A549 (cell line): ENCODE measurements at regions not wholly inside any gene's neighbourhood (a gene's known extent, or its start where the extent isn't known, plus 50 kb on each side); places are given as distances from the start of the nearest gene placed in this dataset.

Experiments used
- ATAC-seq, 2 experiments: fragments of 200-7000 bp in 1 of 2; fragments of >200 bp in 1 of 2; cut with Nextera tagmentation in 1 of 2; cut with Tn5 transposase in 1 of 2; 3 replicates each; pipeline versions ENCODE4 v1.8.0 to v1.9.1; 2018 to 2020; ENCODE audit warnings: mild to moderate bottlenecking in 1 of 2, moderate library complexity in 1 of 2
- CTCF ChIA-PET: fragments of 300-600 bp; sonication (Branson Sonifier 250); formaldehyde crosslinking; extraction: SDS; loops from one replicate; lab custom pipeline; 2021; ENCODE audit warnings: antibody characterized with exemption, inconsistent platforms; lab: Yijun Ruan, JAX
- POLR2A ChIA-PET: fragments of 350-600 bp; formaldehyde crosslinking; extraction: SDS; loops from one replicate; lab custom pipeline; 2021; ENCODE audit warnings: antibody characterized with exemption, inconsistent platforms; lab: Yijun Ruan, JAX
- DNase-seq, 2 experiments: peaks; one replicate each; pipeline versions ENCODE4 v3.0.0 to v3.0.0-alpha.2; 2011 to 2016; ENCODE audit warnings: low read depth in 1 of 2, low spot score in 1 of 2
- FAIRE-seq: peaks from 2 replicates; lab custom pipeline; 2011; peaks lifted over from hg19 to GRCh38; lab: Jason Lieb, UNC
- H3K27ac ChIP-seq, 2 experiments: fragments of >200 bp; sonication (Bioruptor Twin); formaldehyde crosslinking; 3 replicates each; pipeline ENCODE4 v1.5.1; 2016 to 2017
- H3K4me1 ChIP-seq: fragments of >200 bp; sonication (Bioruptor Twin); formaldehyde crosslinking; 3 replicates; pipeline ENCODE4 v1.6.1; 2016
- H3K4me2 ChIP-seq: fragments of >200 bp; sonication (Bioruptor Twin); formaldehyde crosslinking; 3 replicates; pipeline ENCODE4 v1.6.1; 2016
- H3K4me3 ChIP-seq: fragments of >200 bp; sonication (Bioruptor Twin); formaldehyde crosslinking; 3 replicates; pipeline ENCODE4 v1.5.1; 2016
- H3K9me3 ChIP-seq: fragments of >200 bp; sonication (Bioruptor Twin); formaldehyde crosslinking; 3 replicates; pipeline ENCODE4 v1.6.1; 2016
- ATOH8 ChIP-seq: fragments of 250-450 bp; sonication (Bioruptor Pico); IDR thresholded peaks from 2 replicates; pipeline ENCODE4 v1.5.0; 2020; ENCODE audit warnings: low read depth, mild to moderate bottlenecking, moderate library complexity
- CBX2 ChIP-seq: fragments of 200-600 bp; sonication (generic); IDR thresholded peaks from 2 replicates; pipeline ENCODE4 v1.6.1; 2016; ENCODE audit warnings: low read depth, mild to moderate bottlenecking, borderline replicate concordance
- CTCF ChIP-seq: fragments of >200 bp; sonication (Bioruptor Twin); formaldehyde crosslinking; IDR thresholded peaks from 3 replicates; pipeline ENCODE4 v1.5.1; 2016
- E2F6 ChIP-seq: IDR thresholded peaks from 2 replicates; pipeline ENCODE4 v1.6.1; 2012; ENCODE audit warnings: low read depth, borderline replicate concordance
- ELK1 ChIP-seq: fragments of 150-350 bp; IDR thresholded peaks from 2 replicates; pipeline ENCODE4 v1.6.1; 2014; ENCODE audit warnings: low read depth, mild to moderate bottlenecking, low read length
- FOSB ChIP-seq: fragments of 250-450 bp; sonication (Bioruptor Pico); IDR thresholded peaks from 2 replicates; pipeline ENCODE4 v1.5.0; 2020; ENCODE audit warnings: mild to moderate bottlenecking, moderate library complexity
- FOSL2 ChIP-seq, 2 experiments: fragments of 450-650 bp in 1 of 2; fragments of >200 bp in 1 of 2; sonication (Bioruptor Twin) in 1 of 2; formaldehyde crosslinking; IDR thresholded peaks; 2 replicates each; pipeline versions ENCODE4 v1.5.0 to v1.6.1; 2016 to 2020; ENCODE audit warnings: mild to moderate bottlenecking in 1 of 2, moderate library complexity in 1 of 2
- FOXS1 ChIP-seq: fragments of 250-450 bp; sonication (Bioruptor Pico); IDR thresholded peaks from 2 replicates; pipeline ENCODE4 v1.5.0; 2020; ENCODE audit warnings: mild to moderate bottlenecking, moderate library complexity
- HDAC2 ChIP-seq: fragments of 200-600 bp; sonication (generic); IDR thresholded peaks from 2 replicates; pipeline ENCODE4 v1.6.1; 2016
- JUN ChIP-seq, 2 experiments: fragments of >200 bp; sonication (Bioruptor Twin); formaldehyde crosslinking; IDR thresholded peaks; 2 replicates in 1 of 2; 3 replicates in 1 of 2; pipeline ENCODE4 v1.6.1; 2016 to 2017
- KDM1A ChIP-seq: fragments of 200-600 bp; sonication (generic); IDR thresholded peaks from 2 replicates; pipeline ENCODE4 v1.6.1; 2016; ENCODE audit warnings: low read depth, mild to moderate bottlenecking
- KDM5A ChIP-seq: fragments of 200-600 bp; sonication (generic); IDR thresholded peaks from 2 replicates; pipeline ENCODE4 v1.6.1; 2016; ENCODE audit warnings: antibody characterized with exemption, mild to moderate bottlenecking
- RAD21 ChIP-seq, 2 experiments: fragments of >200 bp in 1 of 2; sonication (Bioruptor Twin) in 1 of 2; formaldehyde crosslinking in 1 of 2; IDR thresholded peaks in 1 of 2; conservative IDR thresholded peaks in 1 of 2; 2 replicates in 1 of 2; 3 replicates in 1 of 2; pipeline ENCODE4 v1.6.1; 2012 to 2018; ENCODE audit warnings: inconsistent platforms in 1 of 2
- RARB ChIP-seq: fragments of 250-450 bp; sonication (Bioruptor Pico); IDR thresholded peaks from 2 replicates; pipeline ENCODE4 v1.8.0; 2021; ENCODE audit warnings: mild to moderate bottlenecking, moderate library complexity
- RCOR1 ChIP-seq: fragments of 150-350 bp; IDR thresholded peaks from 2 replicates; pipeline ENCODE4 v1.6.1; 2014; ENCODE audit warnings: antibody characterized with exemption, low read length, low read depth
- REST ChIP-seq: fragments of 200-600 bp; sonication (generic); IDR thresholded peaks from 2 replicates; pipeline ENCODE4 v1.6.1; 2016; ENCODE audit warnings: antibody characterized with exemption, mild to moderate bottlenecking, moderate library complexity
- RNF2 ChIP-seq: fragments of 200-600 bp; sonication (generic); IDR thresholded peaks from 2 replicates; pipeline ENCODE4 v1.6.1; 2016; ENCODE audit warnings: low read depth, mild to moderate bottlenecking, antibody characterized with exemption, moderate library complexity, borderline replicate concordance
- ZC3H11A ChIP-seq: fragments of 450-650 bp; IDR thresholded peaks from 2 replicates; pipeline ENCODE4 v1.6.1; 2014; ENCODE audit warnings: antibody characterized with exemption, mild to moderate bottlenecking
- WGBS: methylation state at CpG from one replicate; pipeline ENCODE4 v1.1.6; 2017; ENCODE audit errors: missing lambda C conversion rate; 5-methylcytosine and 5-hydroxymethylcytosine counted together

GRCh38 chr14:89042021-89042420 is 217.6 kb downstream of the TTC8 start (continued):
- no peak for TF ChIP-seq REST
- no peak for TF ChIP-seq ZC3H11A
- TF ChIP-seq, all 56 proteins: peak for 0

GRCh38 chr14:89053303-89053702 is 228.9 kb downstream of the TTC8 start:
- CTCF ChIA-PET, result no interaction called here
- Histone ChIP-seq H3K4me3 (no peak overlapping the region), H3K4me2 (no peak overlapping the region), H3K4me1 (no peaks in the 10 kb centered on the region), H3K27ac (no peak overlapping the region), H3K9me3 (no peaks in the 10 kb centered on the region)
- 31% methylated on average over 5 of the region's 5 CpGs for WGBS
- no peak for ATAC-seq
- no peak for DNase-seq
- no peak for FAIRE-seq
- POLR2A ChIA-PET, result no interaction called here
- no peak for TF ChIP-seq CBX2
- no peak for TF ChIP-seq RCOR1
- TF ChIP-seq FOSL2 (IDR thresholded peaks at IDR 0.05), result no peak
- no peak for TF ChIP-seq FOSL2 (CRISPR knock-in tag; IDR thresholded peaks at IDR 0.05)
- TF ChIP-seq RNF2, result no peak
- no peak for TF ChIP-seq E2F6
- no peak for TF ChIP-seq ATOH8 (CRISPR knock-in tag)
- TF ChIP-seq KDM1A, result no peak
- TF ChIP-seq ZC3H11A, result no peak
- TF ChIP-seq HDAC2, result no peak
- no peak for TF ChIP-seq CTCF

GRCh38 chr14:89056394-89056793 is 231.9 kb downstream of the TTC8 start:
- ATAC-seq (no peak), DNase-seq (no peak), FAIRE-seq (no peak)
- Histone ChIP-seq H3K4me2 (no peak overlapping the region), H3K9me3 (no peaks in the 10 kb centered on the region), H3K4me3 (no peak overlapping the region), H3K27ac (no peak overlapping the region), H3K4me1 (no peaks in the 10 kb centered on the region)
- POLR2A ChIA-PET, result no interaction called here
- TF ChIP-seq ELK1 (no peak), RCOR1 (no peak), RARB (CRISPR knock-in tag) (no peak), FOXS1 (CRISPR knock-in tag) (no peak), FOSB (CRISPR knock-in tag) (no peak), RAD21 (conservative IDR thresholded peaks at IDR 0.05 in 1 of 2, IDR thresholded peaks at IDR 0.05 in 1 of 2) (no peak), KDM5A (no peak), ATOH8 (CRISPR knock-in tag) (no peak), CTCF (no peak), JUN (IDR thresholded peaks at IDR 0.05) (no peak)
- WGBS, result 35% methylated on average over 4 of the region's 4 CpGs
- CTCF ChIA-PET, result interaction anchor here (1.7 kb wide), 1 partner anchor 16 kb away, joined by 5 read pairs; no protein-coding TSS in a partner anchor
